ENCODE measurements at regions not wholly inside any gene's neighbourhood (a gene's known extent, or its start where the extent isn't known, plus 50 kb on each side); places are given as distances from the start of the nearest gene placed in this dataset.

DNA sequence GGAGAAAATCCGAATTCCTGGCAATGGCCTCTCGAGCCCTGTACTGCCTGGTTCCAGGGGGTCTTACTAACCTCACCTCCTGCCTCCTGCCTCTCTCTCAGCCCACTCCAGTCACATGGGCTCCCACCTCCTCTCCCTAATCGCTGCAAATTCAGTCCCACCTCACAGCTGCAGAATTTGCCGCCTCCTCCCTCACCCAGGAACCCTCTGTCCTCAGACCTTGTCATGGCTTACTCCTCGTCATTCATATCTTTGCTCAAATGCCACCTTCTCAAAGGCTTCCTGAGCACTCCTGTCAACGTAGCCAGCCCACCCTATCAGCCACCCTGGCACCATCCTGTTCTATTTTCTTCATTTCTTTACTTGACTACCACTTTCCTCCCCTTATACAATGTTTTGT is 89.0 kb downstream of the SLC2A10 start:
- no peak for DNase-seq (ENCODE audit: low read depth)
- TF ChIP-seq, protein P1, sequence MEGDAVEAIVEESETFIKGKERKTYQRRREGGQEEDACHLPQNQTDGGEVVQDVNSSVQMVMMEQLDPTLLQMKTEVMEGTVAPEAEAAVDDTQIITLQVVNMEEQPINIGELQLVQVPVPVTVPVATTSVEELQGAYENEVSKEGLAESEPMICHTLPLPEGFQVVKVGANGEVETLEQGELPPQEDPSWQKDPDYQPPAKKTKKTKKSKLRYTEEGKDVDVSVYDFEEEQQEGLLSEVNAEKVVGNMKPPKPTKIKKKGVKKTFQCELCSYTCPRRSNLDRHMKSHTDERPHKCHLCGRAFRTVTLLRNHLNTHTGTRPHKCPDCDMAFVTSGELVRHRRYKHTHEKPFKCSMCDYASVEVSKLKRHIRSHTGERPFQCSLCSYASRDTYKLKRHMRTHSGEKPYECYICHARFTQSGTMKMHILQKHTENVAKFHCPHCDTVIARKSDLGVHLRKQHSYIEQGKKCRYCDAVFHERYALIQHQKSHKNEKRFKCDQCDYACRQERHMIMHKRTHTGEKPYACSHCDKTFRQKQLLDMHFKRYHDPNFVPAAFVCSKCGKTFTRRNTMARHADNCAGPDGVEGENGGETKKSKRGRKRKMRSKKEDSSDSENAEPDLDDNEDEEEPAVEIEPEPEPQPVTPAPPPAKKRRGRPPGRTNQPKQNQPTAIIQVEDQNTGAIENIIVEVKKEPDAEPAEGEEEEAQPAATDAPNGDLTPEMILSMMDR (IDR thresholded peaks at IDR 0.05; ENCODE audit: low read depth, low read length, missing control alignments) = no peak
- in situ Hi-C loops (cut with HindIII; ENCODE audit: low sequenced_read_pairs) = no loop called here
- H3K4me3 ChIP-seq (ENCODE audit: low read depth, low read length) = no peak overlapping the region

- in situ Hi-C loops (cut with HindIII; ENCODE audit: low sequenced_read_pairs) = no loop called here
- TF ChIP-seq, protein P1 (IDR thresholded peaks at IDR 0.05; ENCODE audit: low read depth, low read length, missing control alignments) = no peak
- no peak overlapping the region for H3K4me3 ChIP-seq (ENCODE audit: low read depth, low read length)
- DNase-seq (ENCODE audit: low read depth) = no peak
Observed at GRCh38 chr20:46799781-46800408, 90.4 kb downstream of the SLC2A10 start.

- TF ChIP-seq, protein P1 (IDR thresholded peaks at IDR 0.05; ENCODE audit: low read depth, low read length, missing control alignments) = no peak
- no peak overlapping the region for H3K4me3 ChIP-seq (ENCODE audit: low read depth, low read length)
- no peak for DNase-seq (ENCODE audit: low read depth)
- in situ Hi-C loops (cut with HindIII; ENCODE audit: low sequenced_read_pairs) = no loop called here
Observed at GRCh38 chr20:46800409-46800804, 91.0 kb downstream of the SLC2A10 start.

GRCh38 chr20:46801003-46801702 is 91.7 kb downstream of the SLC2A10 start:
- H3K4me3 ChIP-seq (ENCODE audit: low read depth, low read length) = no peak overlapping the region
- no peak for DNase-seq (ENCODE audit: low read depth)
- in situ Hi-C loops (cut with HindIII; ENCODE audit: low sequenced_read_pairs) = no loop called here
- TF ChIP-seq, protein P1 (IDR thresholded peaks at IDR 0.05; ENCODE audit: low read depth, low read length, missing control alignments) = no peak

GRCh38 chr20:46802722-46803121 is 91.9 kb upstream of the EYA2 start:
- no peak for DNase-seq (ENCODE audit: low read depth)
- no peak overlapping the region for H3K4me3 ChIP-seq (ENCODE audit: low read depth, low read length)
- in situ Hi-C loops (cut with HindIII; ENCODE audit: low sequenced_read_pairs) = no loop called here
- TF ChIP-seq, protein P1 (IDR thresholded peaks at IDR 0.05; ENCODE audit: low read depth, low read length, missing control alignments) = no peak

- in situ Hi-C loops (cut with HindIII; ENCODE audit: low sequenced_read_pairs) = no loop called here
- TF ChIP-seq, protein P1 (IDR thresholded peaks at IDR 0.05; ENCODE audit: low read depth, low read length, missing control alignments) = no peak
- DNase-seq (ENCODE audit: low read depth) = no peak
- no peak overlapping the region for H3K4me3 ChIP-seq (ENCODE audit: low read depth, low read length)
Observed at GRCh38 chr20:46803123-46804020, 91.3 kb upstream of the EYA2 start.

All from astrocyte of the cerebellum (primary cell).